ENCODE measurements at regions not wholly inside any gene's neighbourhood (a gene's known extent, or its start where the extent isn't known, plus 50 kb on each side); places are given as distances from the start of the nearest gene placed in this dataset.

DNA sequence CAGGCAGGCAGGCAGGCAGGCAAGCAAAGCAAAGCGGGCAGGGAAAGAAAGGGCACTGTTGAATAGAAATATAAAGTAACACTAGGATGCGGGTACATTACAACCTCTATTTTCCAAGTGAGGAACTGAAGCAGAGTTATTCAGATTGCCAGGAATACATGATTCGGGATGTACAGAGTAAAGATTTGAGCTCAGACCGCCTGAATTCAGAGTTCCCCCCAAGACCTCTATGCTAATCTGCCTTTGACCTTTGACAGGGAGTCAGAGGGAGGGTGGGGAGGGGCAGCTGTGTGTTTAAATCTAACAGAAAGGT is 271.9 kb upstream of the SMIM31 start:
- no peak overlapping the region for H3K4me3 ChIP-seq (ENCODE audit: low read depth, low read length)
- no peak for TF ChIP-seq CTCF (IDR thresholded peaks at IDR 0.05; ENCODE audit: borderline replicate concordance, insufficient read depth, low read depth, low read length)

- TF ChIP-seq CTCF (IDR thresholded peaks at IDR 0.05; ENCODE audit: borderline replicate concordance, insufficient read depth, low read depth, low read length) = no peak
- no peak overlapping the region for H3K4me3 ChIP-seq (ENCODE audit: low read depth, low read length)
Observed at GRCh38 chr4:164482758-164483157, 271.2 kb upstream of the SMIM31 start.

DNA sequence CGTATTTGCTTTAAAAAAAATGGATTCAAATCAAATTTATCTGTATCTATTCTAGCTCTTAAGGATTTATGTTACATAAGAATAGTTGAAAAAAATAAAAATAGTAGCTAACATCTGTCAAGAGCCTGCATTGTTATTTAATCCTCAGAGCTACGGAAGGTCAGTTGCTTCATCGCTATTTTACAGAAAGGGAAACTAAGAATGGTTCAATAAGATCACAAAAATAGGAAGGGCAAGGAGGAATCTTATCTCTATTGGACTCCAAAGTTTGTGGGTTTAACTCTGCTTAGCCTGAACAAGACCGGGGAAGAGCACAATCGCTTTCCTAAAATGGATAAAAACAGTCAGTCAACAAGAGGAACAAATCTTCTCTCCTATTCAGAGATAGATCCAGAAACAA is 270.2 kb upstream of the SMIM31 start:
- no peak for TF ChIP-seq CTCF (IDR thresholded peaks at IDR 0.05; ENCODE audit: borderline replicate concordance, insufficient read depth, low read depth, low read length)
- H3K4me3 ChIP-seq (ENCODE audit: low read depth, low read length) = no peak overlapping the region

DNA sequence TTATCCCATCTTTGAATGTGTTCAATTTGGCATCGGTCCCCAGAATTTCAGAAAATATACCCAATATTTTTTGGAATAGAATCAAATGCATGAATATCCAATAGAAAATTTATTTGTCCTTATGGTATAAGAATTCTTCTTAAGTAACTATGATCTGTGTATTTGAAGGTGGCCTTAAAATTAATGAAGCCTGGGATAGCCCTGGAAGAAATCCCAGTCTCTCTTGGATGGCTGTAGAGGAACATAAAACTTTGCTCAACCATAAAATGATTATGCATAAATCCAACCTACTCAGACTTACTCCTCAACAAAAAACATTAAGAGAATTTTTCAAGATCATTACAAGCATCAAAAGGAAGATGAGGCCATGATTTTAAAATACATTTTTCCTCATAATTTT is 269.4 kb upstream of the SMIM31 start:
- TF ChIP-seq CTCF (IDR thresholded peaks at IDR 0.05; ENCODE audit: borderline replicate concordance, insufficient read depth, low read depth, low read length) = no peak
- no peak overlapping the region for H3K4me3 ChIP-seq (ENCODE audit: low read depth, low read length)

DNA sequence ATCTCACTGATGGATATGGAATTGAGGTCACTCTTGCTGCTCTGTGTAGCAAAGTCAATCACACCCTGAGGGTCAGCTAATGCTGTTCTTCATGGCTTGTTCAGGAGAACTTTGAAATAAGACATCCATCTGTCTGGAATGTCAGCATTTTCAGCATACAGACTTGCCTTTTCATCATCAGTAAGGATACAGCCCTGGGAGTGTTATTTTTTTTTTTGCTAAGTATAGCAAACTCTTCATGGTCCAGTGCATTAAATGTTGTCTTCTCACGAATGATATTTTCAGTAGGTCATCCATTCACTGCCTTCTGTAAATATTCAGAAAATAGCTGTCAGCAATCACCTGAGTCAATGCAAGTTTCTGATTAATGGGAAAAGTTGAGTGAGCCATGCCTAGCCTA is 268.8 kb upstream of the SMIM31 start:
- no peak overlapping the region for H3K4me3 ChIP-seq (ENCODE audit: low read depth, low read length)
- TF ChIP-seq CTCF (IDR thresholded peaks at IDR 0.05; ENCODE audit: borderline replicate concordance, insufficient read depth, low read depth, low read length) = no peak

GRCh38 chr4:164488114-164488513 is 265.8 kb upstream of the SMIM31 start:
- H3K4me3 ChIP-seq (ENCODE audit: low read depth, low read length) = no peak overlapping the region
- TF ChIP-seq CTCF (IDR thresholded peaks at IDR 0.05; ENCODE audit: borderline replicate concordance, insufficient read depth, low read depth, low read length) = no peak

DNA sequence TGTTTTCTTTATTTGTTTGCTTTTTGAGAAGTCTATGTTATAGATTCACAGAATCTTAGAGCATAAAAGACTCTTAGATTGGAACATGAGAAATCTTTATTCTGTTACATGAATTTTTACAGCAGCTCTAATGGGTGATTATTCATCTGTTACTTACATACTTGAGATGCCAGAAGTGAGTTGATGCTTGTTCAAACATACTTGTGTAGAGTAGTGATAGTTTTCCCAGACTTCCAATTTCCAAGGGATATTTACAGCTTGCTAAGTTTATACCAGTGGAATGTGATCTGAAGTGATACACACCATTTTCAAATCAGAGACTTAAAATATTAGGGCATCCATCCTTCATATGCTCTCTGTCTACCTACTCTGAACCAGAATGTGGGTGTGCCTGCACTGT is 252.9 kb upstream of the SMIM31 start:
- no peak overlapping the region for H3K4me3 ChIP-seq (ENCODE audit: low read depth, low read length)
- no peak for TF ChIP-seq CTCF (IDR thresholded peaks at IDR 0.05; ENCODE audit: borderline replicate concordance, insufficient read depth, low read depth, low read length)
